Smooth muscle cell (in vitro differentiated cells): ENCODE measurements at regions not wholly inside any gene's neighbourhood (a gene's known extent, or its start where the extent isn't known, plus 50 kb on each side); places are given as distances from the start of the nearest gene placed in this dataset.

Experiments used
- DNase-seq: peaks from one replicate; lab custom pipeline; 2025; ENCODE audit not compliant: unreplicated experiment; lab: John Stamatoyannopoulos, UW
- H2AFZ ChIP-seq: fragments of 200-600 bp; sonication (generic); 2 replicates; pipeline ENCODE4 v1.6.0; 2016; ENCODE audit warnings: antibody characterized with exemption, low read depth, mild to moderate bottlenecking
- H3F3A ChIP-seq: fragments of 200-600 bp; sonication (generic); 2 replicates; pipeline ENCODE4 v1.6.0; 2017; ENCODE audit warnings: antibody characterized with exemption, low read depth
- H3K27ac ChIP-seq: fragments of 200-600 bp; sonication (generic); 2 replicates; pipeline ENCODE4 v1.5.1; 2016; ENCODE audit warnings: low read depth, mild to moderate bottlenecking
- H3K27me3 ChIP-seq: fragments of 200-600 bp; sonication (generic); 2 replicates; pipeline ENCODE4 v1.6.1; 2016; ENCODE audit warnings: low read depth, mild to moderate bottlenecking
- H3K36me3 ChIP-seq: fragments of 200-600 bp; sonication (generic); 2 replicates; pipeline ENCODE4 v1.5.1; 2016; ENCODE audit warnings: low read depth
- H3K4me1 ChIP-seq: fragments of 200-600 bp; sonication (generic); 2 replicates; pipeline ENCODE4 v1.5.1; 2016; ENCODE audit warnings: low read depth
- H3K4me2 ChIP-seq: fragments of 200-600 bp; sonication (generic); 2 replicates; pipeline ENCODE4 v1.6.0; 2016; ENCODE audit warnings: mild to moderate bottlenecking
- H3K4me3 ChIP-seq: fragments of 200-600 bp; sonication (generic); 2 replicates; pipeline ENCODE4 v1.5.1; 2016; ENCODE audit warnings: mild to moderate bottlenecking
- H3K79me2 ChIP-seq: fragments of 200-600 bp; sonication (generic); 2 replicates; pipeline ENCODE4 v1.6.0; 2016; ENCODE audit warnings: low read depth, mild to moderate bottlenecking
- H3K9ac ChIP-seq: fragments of 200-600 bp; sonication (generic); 2 replicates; pipeline ENCODE4 v1.6.0; 2016; ENCODE audit warnings: low read depth
- H3K9me3 ChIP-seq: fragments of 200-600 bp; sonication (generic); replicated peaks from 2 replicates; pipeline ENCODE4 v1.5.1; 2016; ENCODE audit warnings: low read depth
- H4K20me1 ChIP-seq: fragments of 200-600 bp; sonication (generic); 2 replicates; pipeline ENCODE4 v1.6.0; 2016; ENCODE audit warnings: low read depth
- CTCF ChIP-seq: fragments of 200-600 bp; sonication (generic); IDR thresholded peaks from 2 replicates; pipeline ENCODE4 v1.5.1; 2017; ENCODE audit warnings: borderline replicate concordance, mild to moderate bottlenecking, antibody characterized with exemption; ENCODE audit not compliant: insufficient read depth, poor library complexity, severe bottlenecking
- WGBS: methylation state at CpG from one replicate; pipeline ENCODE4 v1.1.7; 2016; ENCODE audit warnings: low lambda C conversion rate; 5-methylcytosine and 5-hydroxymethylcytosine counted together

GRCh38 chr4:55249476-55249875 is 96.6 kb upstream of the SRD5A3 start:
- H3F3A ChIP-seq = peaks cover 18% of the 10 kb centered on the region
- no peak overlapping the region for H3K4me3 ChIP-seq
- TF ChIP-seq CTCF = no peak
- H4K20me1 ChIP-seq = no peaks in the 10 kb centered on the region
- peak overlapping the region; percentile 51 for H2AFZ ChIP-seq
- H3K27me3 ChIP-seq = no peaks in the 10 kb centered on the region
- 33% methylated on average over 3 of the region's 3 CpGs for WGBS
- no peak overlapping the region for H3K9ac ChIP-seq
- peak overlapping the region; percentile 85 for H3K27ac ChIP-seq
- H3K79me2 ChIP-seq = no peaks in the 10 kb centered on the region
- no peaks in the 10 kb centered on the region for H3K36me3 ChIP-seq
- H3K9me3 ChIP-seq = no peaks in the 10 kb centered on the region
- H3K4me1 ChIP-seq = peaks cover 15% of the 10 kb centered on the region
- peak overlapping the region; percentile 4 for H3K4me2 ChIP-seq
- no peak for DNase-seq

GRCh38 chr4:55251342-55251741 is 94.7 kb upstream of the SRD5A3 start:
- Histone ChIP-seq H3K4me1 (peaks cover 21% of the 10 kb centered on the region), H3K4me2 (peak overlapping the region; percentile 63), H2AFZ (peak overlapping the region; percentile 20), H3K36me3 (no peaks in the 10 kb centered on the region), H4K20me1 (no peaks in the 10 kb centered on the region), H3K27me3 (no peaks in the 10 kb centered on the region), H3K79me2 (no peaks in the 10 kb centered on the region), H3F3A (peaks cover 34% of the 10 kb centered on the region), H3K9ac (no peak overlapping the region), H3K9me3 (no peaks in the 10 kb centered on the region), H3K27ac (peak overlapping the region; percentile 78), H3K4me3 (no peak overlapping the region)
- TF ChIP-seq CTCF = no peak
- no peak for DNase-seq
- 9% methylated on average over 4 of the region's 4 CpGs for WGBS

- Histone ChIP-seq H3K27ac (peak overlapping the region; percentile 78), H3K27me3 (no peaks in the 10 kb centered on the region), H3K4me3 (no peak overlapping the region), H3K79me2 (no peaks in the 10 kb centered on the region), H2AFZ (peak overlapping the region; percentile 20), H3K36me3 (no peaks in the 10 kb centered on the region), H3K9me3 (no peaks in the 10 kb centered on the region), H3K4me2 (peak overlapping the region; percentile 63), H4K20me1 (no peaks in the 10 kb centered on the region), H3K9ac (no peak overlapping the region), H3K4me1 (peaks cover 25% of the 10 kb centered on the region), H3F3A (peaks cover 38% of the 10 kb centered on the region)
- DNase-seq = no peak
- TF ChIP-seq CTCF = no peak
- 65% methylated on average over 5 of the region's 5 CpGs for WGBS
These were observed 94.1 kb upstream of the SRD5A3 start for GRCh38 chr4:55251896-55252295.

- WGBS = 28% methylated on average over 8 of the region's 8 CpGs
These were observed 92.0 kb upstream of the SRD5A3 start for GRCh38 chr4:55253948-55254593.

More at GRCh38 chr4:55253948-55254593, 92.0 kb upstream of the SRD5A3 start:
- no peaks in the 10 kb centered on the region for H3K36me3 ChIP-seq
- peaks cover 28% of the 10 kb centered on the region for H3K4me1 ChIP-seq
- H3K4me3 ChIP-seq = no peak overlapping the region
- H4K20me1 ChIP-seq = no peaks in the 10 kb centered on the region
- peak overlapping the region; percentile 56 for H3K4me2 ChIP-seq
- no peaks in the 10 kb centered on the region for H3K9me3 ChIP-seq
- no peaks in the 10 kb centered on the region for H3K27me3 ChIP-seq
- no peak overlapping the region for H3K9ac ChIP-seq
- H2AFZ ChIP-seq = peak overlapping the region; percentile 59
- H3K79me2 ChIP-seq = no peaks in the 10 kb centered on the region
- H3K27ac ChIP-seq = peak overlapping the region; percentile 88
- TF ChIP-seq CTCF = no peak
- no peak for DNase-seq
- H3F3A ChIP-seq = peaks cover 33% of the 10 kb centered on the region
